Heart left ventricle (tissue), 16 donors: ENCODE measurements at regions not wholly inside any gene's neighbourhood (a gene's known extent, or its start where the extent isn't known, plus 50 kb on each side); places are given as distances from the start of the nearest gene placed in this dataset.

Experiments used
- ATAC-seq, 4 donors: fragments of 200-7000 bp; cut with Tn5 transposase; one replicate each; pipeline ENCODE4 v1.9.1; 2020 to 2022; ENCODE audit warnings: moderate library complexity in 4 of 4, mild to moderate bottlenecking in 3 of 4, moderate number of reproducible peaks in 1 of 4
- DNase-seq, 5 donors: peaks; one replicate each; pipeline ENCODE4 v3.0.0-alpha.2; 2020
- H3K27ac ChIP-seq, 12 donors: fragments of 200-600 bp; sonication (generic) in 4 of 12; one replicate each; pipeline versions ENCODE4 v1.5.0 to v1.8.0; 2016 to 2022; ENCODE audit warnings: mild to moderate bottlenecking in 2 of 12
- H3K27me3 ChIP-seq, 9 donors: fragments of 200-600 bp; sonication (generic) in 2 of 9; one replicate each; pipeline versions ENCODE4 v1.5.1 to v1.8.0; 2016 to 2022; ENCODE audit warnings: mild to moderate bottlenecking in 3 of 9
- H3K36me3 ChIP-seq, 9 donors: fragments of 200-600 bp; sonication (generic) in 2 of 9; one replicate each; pipeline versions ENCODE4 v1.5.0 to v1.8.0; 2018 to 2022; ENCODE audit warnings: mild to moderate bottlenecking in 2 of 9
- H3K4me1 ChIP-seq, 12 donors: fragments of 200-600 bp; sonication (generic) in 4 of 12; one replicate each; pipeline versions ENCODE4 v1.5.0 to v1.8.0; 2016 to 2022; ENCODE audit warnings: mild to moderate bottlenecking in 3 of 12
- H3K4me3 ChIP-seq, 12 donors: fragments of 200-600 bp; sonication (generic) in 4 of 12; one replicate each; pipeline versions ENCODE4 v1.5.0 to v1.8.0; 2017 to 2022; ENCODE audit warnings: mild to moderate bottlenecking in 9 of 12, moderate library complexity in 4 of 12
- H3K9me3 ChIP-seq, 12 donors: fragments of 200-600 bp; sonication (generic) in 4 of 12; one replicate each; pipeline versions ENCODE4 v1.5.0 to v1.8.0; 2016 to 2022; ENCODE audit warnings: mild to moderate bottlenecking in 1 of 12
- POLR2A ChIP-seq, 2 donors: fragments of 450-650 bp; IDR thresholded peaks; one replicate each; pipeline ENCODE4 v1.6.1; 2017; ENCODE audit warnings: antibody characterized with exemption in 2 of 2, mild to moderate bottlenecking in 2 of 2, moderate library complexity in 2 of 2
- WGBS, 4 donors: extraction: QIAGEN DNeasy Blood & Tissue Kit in 2 of 4; methylation state at CpG; one replicate each; pipeline versions ENCODE4 v1.1.5 to v1.1.7; 2013 to 2018; 5-methylcytosine and 5-hydroxymethylcytosine counted together
- intact Hi-C, 10 donors: fragments of 100-400 bp; cut with DNase I; formaldehyde crosslinking; loops; one replicate each; pipeline versions ENCODE4 v1.11.1 to v1.14.2; 2022
- TF ChIP-seq, protein P1 (sequence below), 12 donors: fragments of 200-600 bp; sonication (generic) in 4 of 12; IDR thresholded peaks; one replicate each; pipeline versions ENCODE4 v1.5.0 to v1.8.0; 2018 to 2022; ENCODE audit warnings: antibody characterized with exemption in 12 of 12, mild to moderate bottlenecking in 5 of 12
- donor health status: ischemic (EF 13 %, LVEDD 7.1; RV severe dilation, severe dysfunction).
- donor health status: healthy with polysubstance abuse.
- donor health status: DM: no; HTN: yes; CAD: no.
- donor health status: DM: no; HTN: no; CAD: no.
- donor health status: ischemic (EF 25% LVEDD 6.9; RV normal size, moderate dysfunction).
- donor health status: ischemic (EF 25% LVEDD 5.7; RV mildly dilated, moderate dysfunction).
- donor health status: healthy.
- donor health status: DM: yes; HTN: yes; CAD: no.
- donor health status: ischemic (EF 35%, LVEDD 5.7; RV mildly dilated, moderate dysfunction).
- donor health status: nonischemic (EF 11% LVEDD 7.7; RV severe dilation, severe dysfunction).
- donor health status: DM: yes; HTN: yes; CAD: no.
- donor health status: PGD.
- donor health status: ischemic (EF 29% LVEDD 5.4; RV normal size, mild dysfunction).
- donor health status: nonischemic (EF 23%, LVEDD 6.1; RV moderate dilation, normal function).

DNA sequence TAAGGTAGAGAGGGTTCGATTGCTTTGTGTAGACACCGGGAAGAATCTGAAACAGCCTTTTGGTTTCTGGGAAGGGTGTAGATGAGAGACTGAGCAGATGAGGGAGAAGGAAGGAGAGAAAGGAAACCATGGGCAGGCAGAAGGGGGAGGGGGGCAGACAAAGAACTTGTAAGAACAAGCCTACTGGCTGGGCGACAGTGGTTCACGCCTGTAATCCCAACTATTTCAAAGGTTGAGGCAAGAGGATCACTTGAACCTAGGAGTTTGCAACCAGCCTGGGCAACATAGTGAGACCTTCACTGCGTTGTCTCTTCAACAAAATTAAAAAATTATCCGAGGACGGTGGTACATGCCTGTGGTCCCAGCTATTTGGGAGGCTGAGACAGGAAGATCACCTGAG, 106.2 kb downstream of the TM2D1 start:
- Histone ChIP-seq H3K9me3 (no peaks in the 10 kb centered on the region), H3K4me1 (peaks cover 0 to 3% (median 0%) of the 10 kb centered on the region in 12 donors), H3K4me3 (no peak overlapping the region), H3K36me3 (no peaks in the 10 kb centered on the region), H3K27me3 (no peaks in the 10 kb centered on the region), H3K27ac (no peak overlapping the region)
- TF ChIP-seq, protein P1, sequence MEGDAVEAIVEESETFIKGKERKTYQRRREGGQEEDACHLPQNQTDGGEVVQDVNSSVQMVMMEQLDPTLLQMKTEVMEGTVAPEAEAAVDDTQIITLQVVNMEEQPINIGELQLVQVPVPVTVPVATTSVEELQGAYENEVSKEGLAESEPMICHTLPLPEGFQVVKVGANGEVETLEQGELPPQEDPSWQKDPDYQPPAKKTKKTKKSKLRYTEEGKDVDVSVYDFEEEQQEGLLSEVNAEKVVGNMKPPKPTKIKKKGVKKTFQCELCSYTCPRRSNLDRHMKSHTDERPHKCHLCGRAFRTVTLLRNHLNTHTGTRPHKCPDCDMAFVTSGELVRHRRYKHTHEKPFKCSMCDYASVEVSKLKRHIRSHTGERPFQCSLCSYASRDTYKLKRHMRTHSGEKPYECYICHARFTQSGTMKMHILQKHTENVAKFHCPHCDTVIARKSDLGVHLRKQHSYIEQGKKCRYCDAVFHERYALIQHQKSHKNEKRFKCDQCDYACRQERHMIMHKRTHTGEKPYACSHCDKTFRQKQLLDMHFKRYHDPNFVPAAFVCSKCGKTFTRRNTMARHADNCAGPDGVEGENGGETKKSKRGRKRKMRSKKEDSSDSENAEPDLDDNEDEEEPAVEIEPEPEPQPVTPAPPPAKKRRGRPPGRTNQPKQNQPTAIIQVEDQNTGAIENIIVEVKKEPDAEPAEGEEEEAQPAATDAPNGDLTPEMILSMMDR (IDR thresholded peaks at IDR 0.05): no peak
- TF ChIP-seq POLR2A (IDR thresholded peaks at IDR 0.05): no peak
- no peak for DNase-seq
- intact Hi-C loops: no loop called here
- no peak for ATAC-seq
- WGBS, 4 donors: 90 to 96% (median 92%) methylated on average over 7 of the region's 7 CpGs

DNA sequence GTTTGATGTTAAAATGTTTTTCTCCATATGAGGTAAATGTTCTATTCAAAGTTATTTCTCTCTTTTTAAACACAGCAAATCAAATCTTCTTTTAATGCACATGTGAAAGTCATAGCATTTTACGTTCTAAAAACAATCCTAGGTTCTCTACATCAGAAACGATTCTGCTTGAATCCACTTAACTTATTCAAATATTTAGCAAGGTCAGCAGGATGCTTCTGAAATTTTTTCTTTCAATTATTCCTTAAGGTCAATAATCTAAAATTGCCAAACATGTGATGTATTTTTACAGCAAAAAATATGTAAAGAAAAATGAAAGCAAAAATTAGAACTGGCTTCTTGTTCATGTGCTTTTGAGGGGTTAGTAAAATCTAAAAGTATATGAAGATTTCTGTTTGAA, 106.7 kb downstream of the TM2D1 start:
- H3K9me3 ChIP-seq: no peaks in the 10 kb centered on the region
- intact Hi-C loops: no loop called here
- WGBS, 4 donors: 83 to 90% (median 87%) methylated on average over 2 of the region's 2 CpGs
- ATAC-seq (no peak), DNase-seq (no peak)
- no peak overlapping the region for H3K27ac ChIP-seq
- no peak overlapping the region for H3K4me3 ChIP-seq
- TF ChIP-seq, protein P1 (IDR thresholded peaks at IDR 0.05): no peak
- TF ChIP-seq POLR2A (IDR thresholded peaks at IDR 0.05): no peak
- peaks cover 0 to 3% (median 0%) of the 10 kb centered on the region in 12 donors for H3K4me1 ChIP-seq
- no peaks in the 10 kb centered on the region for H3K36me3 ChIP-seq
- H3K27me3 ChIP-seq: no peaks in the 10 kb centered on the region

DNA sequence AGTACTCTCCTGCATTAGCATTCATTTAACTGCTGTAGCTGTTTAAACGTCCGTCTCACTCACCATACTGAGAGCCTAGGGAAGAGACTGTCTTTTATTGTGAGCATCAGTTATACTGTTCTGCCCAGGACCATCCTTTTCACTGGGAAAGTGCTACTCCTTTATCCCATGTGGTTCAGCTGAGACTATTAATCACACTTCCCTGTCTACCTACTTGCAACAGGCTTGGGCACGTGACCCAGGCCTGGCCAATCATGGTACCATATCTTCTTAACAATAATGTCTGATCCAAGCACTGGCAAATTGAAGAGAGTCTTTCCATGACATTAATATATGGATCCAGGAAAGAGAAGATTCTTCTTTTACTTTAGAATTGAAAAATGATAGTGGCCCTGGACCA, 108.1 kb downstream of the TM2D1 start:
- H3K27me3 ChIP-seq: no peaks in the 10 kb centered on the region
- H3K27ac ChIP-seq: no peak overlapping the region
- peaks cover 0 to 8% (median 0%) of the 10 kb centered on the region in 12 donors for H3K4me1 ChIP-seq
- H3K36me3 ChIP-seq: no peaks in the 10 kb centered on the region
- TF ChIP-seq POLR2A (IDR thresholded peaks at IDR 0.05): no peak
- TF ChIP-seq, protein P1 (IDR thresholded peaks at IDR 0.05): no peak
- no peak overlapping the region for H3K4me3 ChIP-seq
- no peaks in the 10 kb centered on the region for H3K9me3 ChIP-seq
- intact Hi-C loops: no loop called here
- no peak for DNase-seq
- no peak for ATAC-seq
- 85 to 97% (median 92%) methylated on average over 3 of the region's 3 CpGs for WGBS, 4 donors

DNA sequence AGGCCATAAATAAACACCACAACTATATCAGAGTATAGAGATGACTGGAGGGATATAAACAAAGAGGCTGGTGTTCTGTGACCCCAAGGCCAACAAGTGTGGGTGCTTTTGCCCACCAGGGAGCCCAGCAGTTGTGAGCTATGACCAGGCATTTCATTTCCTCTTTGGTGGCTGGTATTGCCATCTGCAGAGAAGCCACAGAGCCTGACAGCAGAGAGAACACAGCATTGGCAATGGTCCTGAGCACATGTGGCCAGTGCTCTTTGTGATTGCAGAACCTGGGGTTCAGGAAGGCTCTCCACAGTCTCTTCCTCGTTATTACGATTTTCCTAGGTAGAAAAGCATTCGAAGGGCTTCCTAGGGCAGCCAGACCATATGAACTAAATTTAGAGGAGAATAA, 112.3 kb downstream of the TM2D1 start:
- no peak for DNase-seq
- Histone ChIP-seq H3K27me3 (no peaks in the 10 kb centered on the region), H3K4me1 (peaks cover 0 to 7% (median 0%) of the 10 kb centered on the region in 12 donors), H3K36me3 (no peaks in the 10 kb centered on the region), H3K4me3 (no peak overlapping the region), H3K27ac (no peak overlapping the region), H3K9me3 (no peaks in the 10 kb centered on the region)
- WGBS, 4 donors: 76 to 84% (median 80%) methylated on average over 3 of the region's 3 CpGs
- ATAC-seq: no peak
- TF ChIP-seq, protein P1 (IDR thresholded peaks at IDR 0.05): no peak
- no peak for TF ChIP-seq POLR2A (IDR thresholded peaks at IDR 0.05)
- intact Hi-C loops: no loop called here
